Vagina (tissue), 2 donors: ENCODE measurements at regions not wholly inside any gene's neighbourhood (a gene's known extent, or its start where the extent isn't known, plus 50 kb on each side); places are given as distances from the start of the nearest gene placed in this dataset.
"Not testable (repeated sequence)": the region's sequence is repeated elsewhere in the genome, so short reads cannot be mapped to it uniquely, and the experiment has no call there.

Experiments
- DNase-seq, 2 donors: peaks; one replicate each; pipeline ENCODE4 v3.0.0-alpha.2; 2017; ENCODE audit errors: extremely low spot score in 2 of 2
- H3K27ac ChIP-seq: fragments of 200-600 bp; sonication (generic); one replicate; pipeline ENCODE4 v1.5.1; 2019
- H3K27me3 ChIP-seq: fragments of 200-600 bp; sonication (generic); one replicate; pipeline ENCODE4 v1.5.1; 2019
- H3K36me3 ChIP-seq, 2 donors: fragments of 200-600 bp; sonication (generic); one replicate each; pipeline ENCODE4 v1.5.1; 2017 to 2019
- H3K4me1 ChIP-seq: fragments of 200-600 bp; sonication (generic); one replicate; pipeline ENCODE4 v1.5.1; 2019
- H3K4me3 ChIP-seq, 2 donors: fragments of 200-600 bp; sonication (generic); 1 replicate in 1 of 2; 2 replicates in 1 of 2; pipeline ENCODE4 v1.5.1; 2016 to 2019
- H3K9me3 ChIP-seq: fragments of 200-600 bp; sonication (generic); one replicate; pipeline ENCODE4 v1.5.1; 2019
- intact Hi-C: fragments of 100-400 bp; cut with DNase I; formaldehyde crosslinking; loops from one replicate; pipeline ENCODE4 v1.15.1; 2023

DNA sequence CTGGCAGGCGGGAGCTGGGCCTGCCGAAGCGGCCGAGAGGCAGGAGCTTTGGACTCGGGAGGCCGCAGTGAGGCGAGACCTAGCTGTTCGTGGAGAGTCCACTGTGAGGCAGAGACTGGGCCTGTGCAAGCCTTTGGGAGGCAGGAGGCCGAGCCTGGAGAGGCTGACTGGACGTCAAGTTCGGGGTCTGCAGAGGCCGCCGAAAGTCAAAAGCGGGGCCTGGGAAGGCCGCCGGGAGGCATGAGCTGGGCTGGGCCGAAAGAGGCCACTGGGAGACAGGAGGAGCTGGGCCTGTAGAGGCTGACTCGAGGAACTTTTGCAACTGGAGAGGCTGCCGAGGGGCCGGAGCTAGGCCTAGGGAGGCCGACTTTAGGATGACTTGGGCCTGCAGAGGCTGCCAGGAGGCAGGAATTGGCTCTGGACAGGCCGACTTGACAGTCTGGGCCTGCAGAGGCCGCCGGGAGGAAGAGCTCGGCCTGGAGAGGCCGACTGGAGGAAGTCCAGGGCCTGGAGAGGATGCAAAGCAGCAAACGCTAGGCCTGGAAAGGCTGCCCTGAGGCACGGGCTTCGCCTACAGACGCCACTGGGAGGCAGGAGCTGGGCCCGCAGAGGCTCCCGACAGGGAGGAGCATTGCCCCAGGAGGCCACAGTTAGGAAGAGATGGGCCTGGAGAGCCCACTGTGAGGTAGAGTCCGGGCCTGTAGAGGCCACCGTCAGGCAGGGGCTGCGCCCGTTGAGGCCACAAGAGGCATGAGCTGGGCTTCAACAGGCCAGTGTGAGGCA lies 304.0 kb downstream of the ZNF479 start:
- H3K27me3 ChIP-seq, H3K9me3 ChIP-seq, H3K36me3 ChIP-seq, H3K4me3 ChIP-seq, intact Hi-C loops, H3K27ac ChIP-seq, DNase-seq, H3K4me1 ChIP-seq: not testable (repeated sequence)

DNA sequence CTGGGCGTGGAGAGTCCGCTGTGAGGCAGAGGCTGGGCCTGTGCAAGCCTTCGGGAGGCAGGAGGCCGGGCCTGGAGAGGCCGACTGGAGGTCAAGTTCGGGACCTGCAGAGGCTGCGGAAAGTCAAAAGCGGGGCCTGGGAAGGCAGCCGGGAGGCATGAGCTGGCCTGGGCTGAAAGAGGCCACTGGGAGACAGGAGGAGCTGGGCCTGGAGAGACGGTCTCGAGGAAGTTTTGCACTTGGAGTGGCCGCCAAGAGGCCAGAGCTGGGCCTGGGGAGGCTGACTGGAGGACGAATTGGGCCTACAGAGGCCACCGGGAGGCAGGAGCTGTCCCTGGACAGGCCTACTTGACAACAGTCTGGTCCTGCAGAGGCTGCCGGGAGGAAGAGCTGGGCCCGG lies 304.7 kb downstream of the ZNF479 start:
- DNase-seq, intact Hi-C loops, H3K36me3 ChIP-seq, H3K27me3 ChIP-seq, H3K27ac ChIP-seq, H3K4me3 ChIP-seq, H3K4me1 ChIP-seq, H3K9me3 ChIP-seq: not testable (repeated sequence)

DNA sequence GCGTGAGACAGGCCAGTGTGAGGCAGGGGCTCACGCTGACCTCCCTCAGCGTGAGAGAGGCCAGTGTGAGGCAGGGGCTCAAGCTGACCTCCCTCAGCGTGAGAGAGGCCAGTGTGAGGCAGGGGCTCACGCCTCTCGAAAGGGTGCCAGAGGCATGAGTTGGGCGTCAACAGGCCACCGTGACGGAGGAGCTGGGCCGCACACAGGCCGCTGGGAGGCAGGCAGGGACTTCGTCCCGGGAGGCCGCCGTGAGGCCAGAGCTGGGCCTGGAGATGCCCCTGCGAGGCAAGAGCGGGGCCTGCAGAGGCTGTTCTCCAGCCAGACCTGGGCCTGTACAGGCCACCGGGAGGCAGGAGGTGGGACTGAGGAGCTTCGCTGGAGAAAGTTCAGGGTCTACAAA lies 305.7 kb downstream of the ZNF479 start:
- H3K27me3 ChIP-seq, H3K27ac ChIP-seq, H3K9me3 ChIP-seq, DNase-seq, H3K4me3 ChIP-seq, intact Hi-C loops, H3K36me3 ChIP-seq, H3K4me1 ChIP-seq: not testable (repeated sequence)

DNA sequence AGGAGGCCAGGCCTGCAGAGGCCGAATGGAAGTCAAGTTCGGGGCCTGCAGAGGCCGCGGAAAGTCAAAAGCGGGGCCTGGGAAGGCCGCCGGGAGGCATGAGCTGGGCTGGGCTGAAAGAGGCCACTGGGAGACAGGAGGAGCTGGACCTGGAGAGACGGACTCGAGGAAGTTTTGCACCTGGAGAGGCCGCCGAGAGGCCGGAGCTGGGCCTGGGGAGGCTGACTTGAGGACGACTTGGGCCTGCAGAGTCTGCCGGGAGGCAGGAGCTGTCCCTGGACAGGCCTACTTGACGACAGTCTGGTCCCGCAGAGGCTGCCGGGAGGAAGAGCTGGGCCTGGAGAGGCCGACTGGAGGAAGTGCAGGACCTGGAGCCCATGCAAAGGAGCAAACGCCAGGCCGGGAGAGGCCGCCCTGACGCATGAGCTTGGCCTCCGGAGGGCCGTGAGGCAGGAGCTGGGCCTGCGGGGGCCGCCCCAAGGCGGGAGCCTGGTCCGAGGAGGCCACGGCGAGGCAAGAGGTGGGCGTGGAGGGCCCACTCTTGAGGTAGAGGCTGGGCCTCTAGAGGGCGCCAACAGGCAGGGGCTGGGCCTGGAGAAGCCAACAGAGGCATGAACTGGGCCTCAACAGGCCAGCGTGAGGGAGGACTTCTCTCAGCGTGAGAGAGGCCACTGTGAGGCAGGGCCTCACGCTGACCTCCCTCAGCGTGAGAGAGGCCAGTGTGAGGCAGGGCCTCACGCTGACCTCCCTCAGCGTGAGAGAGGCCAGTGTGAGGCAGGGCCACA lies 306.3 kb downstream of the ZNF479 start:
- DNase-seq, intact Hi-C loops, H3K27ac ChIP-seq, H3K9me3 ChIP-seq, H3K4me1 ChIP-seq, H3K27me3 ChIP-seq, H3K4me3 ChIP-seq, H3K36me3 ChIP-seq: not testable (repeated sequence)

DNA sequence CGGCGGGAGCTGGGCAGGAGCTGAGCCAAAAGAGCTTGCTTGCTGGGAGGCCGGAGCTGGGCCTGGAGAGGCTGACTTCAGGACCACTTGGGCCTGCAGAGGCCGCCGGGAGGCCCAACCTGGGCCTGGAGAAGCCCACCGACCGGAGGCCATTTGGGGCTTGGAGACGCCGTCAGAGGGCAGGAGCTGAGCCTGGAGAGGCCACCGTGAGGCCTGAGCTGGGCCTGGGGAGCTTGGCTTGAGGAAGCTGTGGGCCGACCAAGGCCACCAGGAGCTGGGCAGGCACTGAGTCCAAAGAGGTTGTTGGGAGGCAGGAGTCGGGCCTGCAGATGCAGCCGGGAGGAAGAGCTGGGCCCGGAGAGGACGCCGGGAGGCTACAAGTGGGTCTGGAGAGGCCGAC lies 307.1 kb downstream of the ZNF479 start:
- intact Hi-C loops, H3K27me3 ChIP-seq, H3K27ac ChIP-seq, H3K4me1 ChIP-seq, H3K4me3 ChIP-seq, H3K36me3 ChIP-seq, DNase-seq, H3K9me3 ChIP-seq: not testable (repeated sequence)

DNA sequence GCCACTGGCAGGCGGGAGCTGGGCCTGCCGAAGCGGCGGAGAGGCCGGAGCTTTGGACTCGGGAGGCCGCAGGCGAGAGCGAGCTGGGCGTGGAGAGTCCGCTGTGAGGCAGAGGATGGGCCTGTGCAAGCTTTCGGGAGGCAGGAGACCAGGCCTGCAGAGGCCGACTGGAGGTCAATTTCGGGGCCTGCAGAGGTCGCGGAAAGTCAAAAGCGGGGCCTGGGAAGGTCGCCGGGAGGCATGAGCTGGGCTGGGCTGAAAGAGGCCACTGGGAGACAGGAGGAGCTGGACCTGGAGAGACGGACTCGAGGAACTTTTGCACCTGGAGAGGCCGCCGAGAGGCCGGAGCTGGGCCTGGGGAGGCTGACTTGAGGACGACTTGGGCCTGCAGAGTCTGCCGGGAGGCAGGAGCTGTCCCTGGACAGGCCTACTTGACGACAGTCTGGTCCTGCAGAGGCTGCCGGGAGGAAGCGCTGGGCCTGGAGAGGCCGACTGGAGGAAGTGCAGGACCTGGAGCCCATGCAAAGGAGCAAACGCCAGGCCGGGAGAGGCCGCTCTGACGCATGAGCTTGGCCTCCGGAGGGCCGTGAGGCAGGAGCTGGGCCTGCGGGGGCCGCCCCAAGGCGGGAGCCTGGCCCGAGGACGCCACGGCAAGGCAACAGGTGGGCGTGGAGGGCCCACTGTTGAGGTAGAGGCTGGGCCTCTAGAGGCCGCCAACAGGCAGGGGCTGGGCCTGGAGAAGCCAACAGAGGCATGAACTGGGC lies 308.2 kb downstream of the ZNF479 start:
- H3K36me3 ChIP-seq, H3K9me3 ChIP-seq, intact Hi-C loops, H3K27me3 ChIP-seq, H3K4me3 ChIP-seq, DNase-seq, H3K27ac ChIP-seq, H3K4me1 ChIP-seq: not testable (repeated sequence)

DNA sequence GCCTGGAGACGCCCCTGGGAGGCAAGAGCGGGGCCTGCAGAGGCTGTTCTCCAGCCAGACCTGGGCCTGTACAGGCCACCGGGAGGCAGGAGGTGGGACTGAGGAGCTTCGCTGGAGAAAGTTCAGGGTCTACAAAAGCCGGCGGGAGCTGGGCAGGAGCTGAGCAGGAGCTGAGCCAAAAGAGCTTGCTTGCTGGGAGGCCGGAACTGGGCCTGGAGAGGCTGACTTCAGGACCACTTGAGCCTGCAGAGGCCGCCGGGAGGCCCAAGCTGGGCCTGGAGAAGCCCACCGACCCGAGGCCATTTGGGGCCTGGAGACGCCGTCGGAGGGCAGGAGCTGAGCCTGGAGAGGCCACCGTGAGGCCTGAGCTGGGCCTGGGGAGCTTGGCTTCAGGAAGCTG lies 309.0 kb downstream of the ZNF479 start:
- intact Hi-C loops, H3K4me3 ChIP-seq, H3K27ac ChIP-seq, H3K9me3 ChIP-seq, H3K27me3 ChIP-seq, H3K4me1 ChIP-seq, DNase-seq, H3K36me3 ChIP-seq: not testable (repeated sequence)

DNA sequence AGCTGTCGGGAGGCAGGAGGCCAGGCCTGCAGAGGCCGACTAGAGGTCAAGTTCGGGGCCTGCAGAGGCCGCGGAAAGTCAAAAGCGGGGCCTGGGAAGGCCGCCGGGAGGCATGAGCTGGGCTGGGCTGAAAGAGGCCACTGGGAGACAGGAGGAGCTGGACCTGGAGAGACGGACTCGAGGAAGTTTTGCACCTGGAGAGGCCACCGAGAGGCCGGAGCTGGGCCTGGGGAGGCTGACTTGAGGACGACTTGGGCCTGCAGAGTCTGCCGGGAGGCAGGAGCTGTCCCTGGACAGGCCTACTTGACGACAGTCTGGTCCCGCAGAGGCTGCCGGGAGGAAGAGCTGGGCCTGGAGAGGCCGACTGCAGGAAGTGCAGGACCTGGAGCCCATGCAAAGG lies 310.1 kb downstream of the ZNF479 start:
- intact Hi-C loops, H3K36me3 ChIP-seq, DNase-seq, H3K9me3 ChIP-seq, H3K4me1 ChIP-seq, H3K27me3 ChIP-seq, H3K27ac ChIP-seq, H3K4me3 ChIP-seq: not testable (repeated sequence)

DNA sequence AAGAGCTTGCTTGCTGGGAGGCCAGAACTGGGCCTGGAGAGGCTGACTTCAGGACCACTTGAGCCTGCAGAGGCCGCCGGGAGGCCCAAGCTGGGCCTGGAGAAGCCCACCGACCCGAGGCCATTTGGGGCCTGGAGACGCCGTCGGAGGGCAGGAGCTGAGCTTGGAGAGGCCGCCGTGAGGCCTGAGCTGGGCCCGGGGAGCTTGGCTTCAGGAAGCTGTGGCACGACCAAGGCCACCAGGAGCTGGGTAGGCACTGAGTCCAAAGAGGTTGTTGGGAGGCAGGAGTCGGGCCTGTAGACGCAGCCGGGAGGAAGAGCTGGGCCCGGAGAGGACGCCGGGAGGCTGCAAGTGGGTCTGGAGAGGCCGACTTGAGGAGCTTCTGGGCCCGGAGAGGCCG lies 310.7 kb downstream of the ZNF479 start:
- H3K27ac ChIP-seq, H3K4me3 ChIP-seq, H3K9me3 ChIP-seq, DNase-seq, intact Hi-C loops, H3K27me3 ChIP-seq, H3K4me1 ChIP-seq, H3K36me3 ChIP-seq: not testable (repeated sequence)

DNA sequence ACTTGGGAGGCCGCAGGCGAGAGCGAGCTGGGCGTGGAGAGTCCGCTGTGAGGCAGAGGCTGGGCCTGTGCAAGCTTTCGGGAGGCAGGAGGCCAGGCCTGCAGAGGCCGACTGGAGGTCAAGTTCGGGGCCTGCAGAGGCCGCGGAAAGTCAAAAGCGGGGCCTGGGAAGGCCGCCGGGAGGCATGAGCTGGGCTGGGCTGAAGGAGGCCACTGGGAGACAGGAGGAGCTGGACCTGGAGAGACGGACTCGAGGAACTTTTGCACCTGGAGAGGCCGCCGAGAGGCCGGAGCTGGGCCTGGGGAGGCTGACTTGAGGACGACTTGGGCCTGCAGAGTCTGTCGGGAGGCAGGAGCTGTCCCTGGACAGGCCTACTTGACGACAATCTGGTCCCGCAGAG lies 314.0 kb downstream of the ZNF479 start:
- H3K36me3 ChIP-seq, H3K27me3 ChIP-seq, H3K27ac ChIP-seq, H3K4me3 ChIP-seq, H3K4me1 ChIP-seq, DNase-seq, H3K9me3 ChIP-seq, intact Hi-C loops: not testable (repeated sequence)

DNA sequence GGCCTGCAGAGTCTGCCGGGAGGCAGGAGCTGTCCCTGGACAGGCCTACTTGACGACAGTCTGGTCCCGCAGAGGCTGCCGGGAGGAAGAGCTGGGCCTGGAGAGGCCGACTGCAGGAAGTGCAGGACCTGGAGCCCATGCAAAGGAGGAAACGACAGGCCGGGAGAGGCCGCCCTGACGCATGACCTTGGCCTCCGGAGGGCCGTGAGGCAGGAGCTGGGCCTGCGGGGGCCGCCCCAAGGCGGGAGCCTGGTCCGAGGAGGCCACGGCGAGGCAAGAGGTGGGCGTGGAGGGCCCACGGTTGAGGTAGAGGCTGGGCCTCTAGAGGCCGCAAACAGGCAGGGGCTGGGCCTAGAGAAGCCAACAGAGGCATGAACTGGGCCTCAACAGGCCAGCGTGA lies 317.3 kb downstream of the ZNF479 start:
- H3K4me1 ChIP-seq, H3K36me3 ChIP-seq, H3K27ac ChIP-seq, H3K9me3 ChIP-seq, intact Hi-C loops, DNase-seq, H3K27me3 ChIP-seq, H3K4me3 ChIP-seq: not testable (repeated sequence)

DNA sequence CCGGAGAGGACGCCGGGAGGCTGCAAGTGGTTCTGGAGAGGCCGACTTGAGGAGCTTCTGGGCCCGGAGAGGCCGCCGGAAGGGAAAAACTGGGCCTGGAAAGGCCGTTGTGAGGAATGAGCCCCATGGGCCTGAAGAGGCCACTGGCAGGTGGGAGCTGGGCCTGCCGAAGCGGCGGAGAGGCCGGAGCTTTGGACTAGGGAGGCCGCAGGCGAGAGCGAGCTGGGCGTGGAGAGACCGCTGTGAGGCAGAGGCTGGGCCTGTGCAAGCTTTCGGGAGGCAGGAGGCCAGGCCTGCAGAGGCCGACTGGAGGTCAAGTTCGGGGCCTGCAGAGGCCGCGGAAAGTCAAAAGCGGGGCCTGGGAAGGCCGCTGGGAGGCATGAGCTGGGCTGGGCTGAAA lies 317.8 kb downstream of the ZNF479 start:
- H3K36me3 ChIP-seq, H3K4me3 ChIP-seq, DNase-seq, H3K4me1 ChIP-seq, H3K27me3 ChIP-seq, intact Hi-C loops, H3K9me3 ChIP-seq, H3K27ac ChIP-seq: not testable (repeated sequence)

DNA sequence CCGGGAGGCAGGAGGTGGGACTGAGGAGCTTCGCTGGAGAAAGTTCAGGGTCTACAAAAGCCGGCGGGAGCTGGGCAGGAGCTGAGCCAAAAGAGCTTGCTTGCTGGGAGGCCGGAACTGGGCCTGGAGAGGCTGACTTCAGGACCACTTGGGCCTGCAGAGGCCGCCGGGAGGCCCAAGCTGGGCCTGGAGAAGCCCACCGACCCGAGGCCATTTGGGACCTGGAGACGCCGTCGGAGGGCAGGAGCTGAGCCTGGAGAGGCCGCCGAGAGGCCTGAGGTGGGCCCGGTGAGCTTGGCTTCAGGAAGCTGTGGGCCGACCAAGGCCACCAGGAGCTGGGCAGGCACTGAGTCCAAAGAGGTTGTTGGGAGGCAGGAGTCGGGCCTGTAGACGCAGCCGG lies 318.3 kb downstream of the ZNF479 start:
- H3K9me3 ChIP-seq, H3K27me3 ChIP-seq, H3K36me3 ChIP-seq, H3K4me1 ChIP-seq, intact Hi-C loops, DNase-seq, H3K27ac ChIP-seq, H3K4me3 ChIP-seq: not testable (repeated sequence)
